HepG2 (cell line): ENCODE measurements at regions not wholly inside any gene's neighbourhood (a gene's known extent, or its start where the extent isn't known, plus 50 kb on each side); places are given as distances from the start of the nearest gene placed in this dataset.
A peak's percentile ranks its signal among the peaks of the same experiment; 100 is the strongest.

Experiments
- ATF1 ChIP-seq: IDR thresholded peaks from 2 replicates; pipeline ENCODE4 v1.6.1; 2016; ENCODE audit warnings: mild to moderate bottlenecking, control low read depth
- GLI4 ChIP-seq: sonication (generic); formaldehyde crosslinking; IDR thresholded peaks from 2 replicates; pipeline ENCODE4 v1.5.1; 2020; ENCODE audit warnings: missing genetic modification reagents, mild to moderate bottlenecking, moderate library complexity, borderline replicate concordance
- HNF4A ChIP-seq: sonication (generic); formaldehyde crosslinking; IDR thresholded peaks from 2 replicates; pipeline ENCODE4 v1.4.0; 2020; ENCODE audit warnings: missing genetic modification reagents
- HOXD1 ChIP-seq: sonication (generic); formaldehyde crosslinking; IDR thresholded peaks from 2 replicates; pipeline ENCODE4 v1.5.0; 2020; ENCODE audit warnings: missing genetic modification reagents
- POLR2G ChIP-seq: fragments of 200-400 bp; formaldehyde crosslinking; IDR thresholded peaks from 2 replicates; pipeline ENCODE4 v1.6.1; 2018; ENCODE audit warnings: mild to moderate bottlenecking, low read depth, low read length, moderate library complexity
- RFX5 ChIP-seq: IDR thresholded peaks from 2 replicates; pipeline ENCODE4 v1.6.1; 2011; ENCODE audit warnings: low read depth, low read length, improper control_type of control experiment
- SMAD3 ChIP-seq: sonication (generic); formaldehyde crosslinking; IDR thresholded peaks from 2 replicates; pipeline ENCODE4 v1.4.0; 2020; ENCODE audit warnings: missing genetic modification reagents
- TRIM22 ChIP-seq: fragments of 450-650 bp; IDR thresholded peaks from 2 replicates; pipeline ENCODE4 v1.6.1; 2017
- UBTF ChIP-seq: sonication (generic); formaldehyde crosslinking; IDR thresholded peaks from 2 replicates; pipeline ENCODE4 v1.4.0; 2020; ENCODE audit warnings: mild to moderate bottlenecking, missing genetic modification reagents
- ZFP37 ChIP-seq: sonication (generic); formaldehyde crosslinking; IDR thresholded peaks from 2 replicates; pipeline ENCODE4 v1.4.0; 2020; ENCODE audit warnings: missing genetic modification reagents, borderline replicate concordance
- ZHX2 ChIP-seq, 2 experiments: sonication (generic) in 1 of 2; formaldehyde crosslinking in 1 of 2; IDR thresholded peaks; 2 replicates each; pipeline versions ENCODE4 v1.6.1 to v1.9.0; 2014 to 2022; ENCODE audit warnings: antibody characterized with exemption in 1 of 2, borderline replicate concordance in 1 of 2, inconsistent platforms in 1 of 2, low read depth in 1 of 2, missing genetic modification reagents in 1 of 2
- ZNF274 ChIP-seq: sonication (generic); formaldehyde crosslinking; IDR thresholded peaks from 2 replicates; pipeline ENCODE4 v1.5.1; 2020; ENCODE audit warnings: mild to moderate bottlenecking, missing genetic modification reagents
- ZNF552 ChIP-seq: sonication (generic); formaldehyde crosslinking; IDR thresholded peaks from 2 replicates; pipeline ENCODE4 v1.9.0; 2022; ENCODE audit warnings: missing genetic modification reagents, mild to moderate bottlenecking, borderline replicate concordance
- ZNF589 ChIP-seq: sonication (generic); formaldehyde crosslinking; conservative IDR thresholded peaks from 2 replicates; pipeline ENCODE4 v1.8.0; 2022; ENCODE audit warnings: mild to moderate bottlenecking, moderate library complexity, missing genetic modification reagents
- ZNF704 ChIP-seq: sonication (generic); formaldehyde crosslinking; IDR thresholded peaks from 2 replicates; pipeline ENCODE4 v1.8.1; 2023; ENCODE audit warnings: mild to moderate bottlenecking, inconsistent platforms, moderate library complexity, missing genetic modification reagents, borderline replicate concordance
- ZNF883 ChIP-seq: sonication (generic); formaldehyde crosslinking; IDR thresholded peaks from 2 replicates; pipeline ENCODE4 v1.5.1; 2020; ENCODE audit warnings: mild to moderate bottlenecking, missing genetic modification reagents; ENCODE audit errors: not compliant biosample characterization
- ZSCAN5A ChIP-seq: sonication (generic); formaldehyde crosslinking; IDR thresholded peaks from 2 replicates; pipeline ENCODE4 v1.8.0; 2022; ENCODE audit warnings: mild to moderate bottlenecking, missing genetic modification reagents, borderline replicate concordance

GRCh38 chr3:66808891-66809594 lies 189.1 kb upstream of the KBTBD8 start (continued):
- TF ChIP-seq ZNF589 (CRISPR knock-in tag) (no peak), ZFP37 (no peak), GLI4 (CRISPR knock-in tag) (no peak), ATF1 (CRISPR knock-in tag) (no peak), UBTF (CRISPR knock-in tag) (no peak), ZNF883 (no peak), RFX5 (no peak), ZNF704 (no peak), TRIM22 (no peak), HOXD1 (CRISPR knock-in tag) (no peak), ZSCAN5A (CRISPR knock-in tag) (no peak), ZNF274 (CRISPR knock-in tag) (no peak), ZNF552 (no peak), ZHX2 (IDR thresholded peaks at IDR 0.05; ENCODE audit: low read depth) (no peak), ZHX2 (CRISPR knock-in tag; IDR thresholded peaks at IDR 0.05; ENCODE audit: borderline replicate concordance) (no peak), POLR2G (no peak), HNF4A (CRISPR knock-in tag) (peak; percentile 82), SMAD3 (CRISPR knock-in tag) (no peak)
